ENCODE measurements at regions not wholly inside any gene's neighbourhood (a gene's known extent, or its start where the extent isn't known, plus 50 kb on each side); places are given as distances from the start of the nearest gene placed in this dataset.

GRCh38 chr5:168126606-168127005 is 164.8 kb upstream of the WWC1 start:
- Histone ChIP-seq H3K27me3 (ENCODE audit: insufficient read depth, low read length) (no peaks in the 10 kb centered on the region), H3K9me3 (ENCODE audit: low read length) (no peaks in the 10 kb centered on the region), H3K4me2 (ENCODE audit: low read length) (no peak overlapping the region), H2AFZ (ENCODE audit: low read length) (no peak overlapping the region), H3K4me1 (ENCODE audit: insufficient read depth, low read length, severe bottlenecking) (no peaks in the 10 kb centered on the region), H4K20me1 (ENCODE audit: insufficient read depth, low read length) (no peaks in the 10 kb centered on the region), H3F3A (ENCODE audit: insufficient read depth, low read length) (no peaks in the 10 kb centered on the region), H3K9me2 (ENCODE audit: low read depth, low read length) (no peaks in the 10 kb centered on the region), H3K79me2 (ENCODE audit: insufficient read depth, low read length) (no peaks in the 10 kb centered on the region), H3K4me3 (ENCODE audit: low read depth, low read length, poor library complexity, severe bottlenecking) (no peak overlapping the region), H3K36me3 (ENCODE audit: insufficient read depth, low read length) (no peaks in the 10 kb centered on the region), H3K9ac (ENCODE audit: low read length) (no peak overlapping the region), H3K27ac (ENCODE audit: low read depth, low read length, poor library complexity, severe bottlenecking) (no peak overlapping the region)
- TF ChIP-seq CTCF (IDR thresholded peaks at IDR 0.05; ENCODE audit: low read length) (no peak), EZH2 (IDR thresholded peaks at IDR 0.05; ENCODE audit: borderline replicate concordance, low read length) (no peak)

- TF ChIP-seq CTCF (IDR thresholded peaks at IDR 0.05; ENCODE audit: low read length) (no peak), EZH2 (IDR thresholded peaks at IDR 0.05; ENCODE audit: borderline replicate concordance, low read length) (no peak)
- no peak overlapping the region for H3K27ac ChIP-seq (ENCODE audit: low read depth, low read length, poor library complexity, severe bottlenecking)
- H3K79me2 ChIP-seq (ENCODE audit: insufficient read depth, low read length): no peaks in the 10 kb centered on the region
- H3K9me2 ChIP-seq (ENCODE audit: low read depth, low read length): no peaks in the 10 kb centered on the region
- no peaks in the 10 kb centered on the region for H4K20me1 ChIP-seq (ENCODE audit: insufficient read depth, low read length)
- H3K9ac ChIP-seq (ENCODE audit: low read length): no peak overlapping the region
- no peaks in the 10 kb centered on the region for H3F3A ChIP-seq (ENCODE audit: insufficient read depth, low read length)
- no peaks in the 10 kb centered on the region for H3K4me1 ChIP-seq (ENCODE audit: insufficient read depth, low read length, severe bottlenecking)
- no peak overlapping the region for H2AFZ ChIP-seq (ENCODE audit: low read length)
- H3K36me3 ChIP-seq (ENCODE audit: insufficient read depth, low read length): no peaks in the 10 kb centered on the region
- H3K4me2 ChIP-seq (ENCODE audit: low read length): no peak overlapping the region
- H3K27me3 ChIP-seq (ENCODE audit: insufficient read depth, low read length): no peaks in the 10 kb centered on the region
- no peak overlapping the region for H3K4me3 ChIP-seq (ENCODE audit: low read depth, low read length, poor library complexity, severe bottlenecking)
- H3K9me3 ChIP-seq (ENCODE audit: low read length): no peaks in the 10 kb centered on the region
Observed at GRCh38 chr5:168128111-168128510, 163.3 kb upstream of the WWC1 start.

- no peaks in the 10 kb centered on the region for H4K20me1 ChIP-seq (ENCODE audit: insufficient read depth, low read length)
- no peak overlapping the region for H3K27ac ChIP-seq (ENCODE audit: low read depth, low read length, poor library complexity, severe bottlenecking)
- no peaks in the 10 kb centered on the region for H3K4me1 ChIP-seq (ENCODE audit: insufficient read depth, low read length, severe bottlenecking)
- no peaks in the 10 kb centered on the region for H3K27me3 ChIP-seq (ENCODE audit: insufficient read depth, low read length)
- H3K79me2 ChIP-seq (ENCODE audit: insufficient read depth, low read length): no peaks in the 10 kb centered on the region
- H3F3A ChIP-seq (ENCODE audit: insufficient read depth, low read length): no peaks in the 10 kb centered on the region
- H3K9ac ChIP-seq (ENCODE audit: low read length): no peak overlapping the region
- no peak for TF ChIP-seq CTCF (IDR thresholded peaks at IDR 0.05; ENCODE audit: low read length)
- no peak for TF ChIP-seq EZH2 (IDR thresholded peaks at IDR 0.05; ENCODE audit: borderline replicate concordance, low read length)
- no peaks in the 10 kb centered on the region for H3K9me2 ChIP-seq (ENCODE audit: low read depth, low read length)
- no peak overlapping the region for H2AFZ ChIP-seq (ENCODE audit: low read length)
- no peaks in the 10 kb centered on the region for H3K9me3 ChIP-seq (ENCODE audit: low read length)
- no peaks in the 10 kb centered on the region for H3K36me3 ChIP-seq (ENCODE audit: insufficient read depth, low read length)
- no peak overlapping the region for H3K4me3 ChIP-seq (ENCODE audit: low read depth, low read length, poor library complexity, severe bottlenecking)
- no peak overlapping the region for H3K4me2 ChIP-seq (ENCODE audit: low read length)
Observed at GRCh38 chr5:168128557-168128956, 162.9 kb upstream of the WWC1 start.
